ENCODE measurements at regions not wholly inside any gene's neighbourhood (a gene's known extent, or its start where the extent isn't known, plus 50 kb on each side); places are given as distances from the start of the nearest gene placed in this dataset.
"Not testable (repeated sequence)": the region's sequence is repeated elsewhere in the genome, so short reads cannot be mapped to it uniquely, and the experiment has no call there.

DNA sequence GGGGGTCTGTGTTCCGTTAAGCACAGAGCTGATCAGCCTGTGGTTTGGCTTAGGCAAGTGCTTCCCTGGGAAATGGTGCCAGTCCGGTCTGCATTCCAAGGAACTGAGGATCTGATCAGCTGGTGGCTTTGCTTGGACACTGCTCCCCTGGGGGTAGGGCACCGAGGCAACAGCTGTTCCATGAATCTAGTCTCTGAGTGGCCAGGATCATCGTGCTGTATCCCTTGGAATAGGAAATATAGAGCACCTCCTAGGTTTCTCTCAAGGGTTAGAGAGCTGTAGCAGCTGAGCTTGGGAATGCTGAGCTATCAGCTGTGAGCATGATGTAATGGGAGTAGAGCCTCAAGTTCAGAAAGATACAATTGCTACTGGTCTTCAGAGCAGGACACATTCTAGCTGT is 863.9 kb downstream of the RAPGEF2 start:
- H3K27ac ChIP-seq: no peak overlapping the region
- no peaks in the 10 kb centered on the region for H3K27me3 ChIP-seq
- DNase-seq: no peak
- no peaks in the 10 kb centered on the region for H3K36me3 ChIP-seq
- H3K4me3 ChIP-seq: no peak overlapping the region
- WGBS, 3 donors: 71 to 79% (median 75%) methylated on average over 4 of the region's 4 CpGs
- intact Hi-C loops (cut with DNase I): no loop called here
- no peaks in the 10 kb centered on the region for H3K4me1 ChIP-seq (ENCODE audit: insufficient read depth)
- H3K9me3 ChIP-seq: no peaks in the 10 kb centered on the region
- no peak for TF ChIP-seq EP300 (IDR thresholded peaks at IDR 0.05)
- TF ChIP-seq, protein P1, sequence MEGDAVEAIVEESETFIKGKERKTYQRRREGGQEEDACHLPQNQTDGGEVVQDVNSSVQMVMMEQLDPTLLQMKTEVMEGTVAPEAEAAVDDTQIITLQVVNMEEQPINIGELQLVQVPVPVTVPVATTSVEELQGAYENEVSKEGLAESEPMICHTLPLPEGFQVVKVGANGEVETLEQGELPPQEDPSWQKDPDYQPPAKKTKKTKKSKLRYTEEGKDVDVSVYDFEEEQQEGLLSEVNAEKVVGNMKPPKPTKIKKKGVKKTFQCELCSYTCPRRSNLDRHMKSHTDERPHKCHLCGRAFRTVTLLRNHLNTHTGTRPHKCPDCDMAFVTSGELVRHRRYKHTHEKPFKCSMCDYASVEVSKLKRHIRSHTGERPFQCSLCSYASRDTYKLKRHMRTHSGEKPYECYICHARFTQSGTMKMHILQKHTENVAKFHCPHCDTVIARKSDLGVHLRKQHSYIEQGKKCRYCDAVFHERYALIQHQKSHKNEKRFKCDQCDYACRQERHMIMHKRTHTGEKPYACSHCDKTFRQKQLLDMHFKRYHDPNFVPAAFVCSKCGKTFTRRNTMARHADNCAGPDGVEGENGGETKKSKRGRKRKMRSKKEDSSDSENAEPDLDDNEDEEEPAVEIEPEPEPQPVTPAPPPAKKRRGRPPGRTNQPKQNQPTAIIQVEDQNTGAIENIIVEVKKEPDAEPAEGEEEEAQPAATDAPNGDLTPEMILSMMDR (IDR thresholded peaks at IDR 0.05): no peak
- no peak for TF ChIP-seq POLR2A (IDR thresholded peaks at IDR 0.05)

DNA sequence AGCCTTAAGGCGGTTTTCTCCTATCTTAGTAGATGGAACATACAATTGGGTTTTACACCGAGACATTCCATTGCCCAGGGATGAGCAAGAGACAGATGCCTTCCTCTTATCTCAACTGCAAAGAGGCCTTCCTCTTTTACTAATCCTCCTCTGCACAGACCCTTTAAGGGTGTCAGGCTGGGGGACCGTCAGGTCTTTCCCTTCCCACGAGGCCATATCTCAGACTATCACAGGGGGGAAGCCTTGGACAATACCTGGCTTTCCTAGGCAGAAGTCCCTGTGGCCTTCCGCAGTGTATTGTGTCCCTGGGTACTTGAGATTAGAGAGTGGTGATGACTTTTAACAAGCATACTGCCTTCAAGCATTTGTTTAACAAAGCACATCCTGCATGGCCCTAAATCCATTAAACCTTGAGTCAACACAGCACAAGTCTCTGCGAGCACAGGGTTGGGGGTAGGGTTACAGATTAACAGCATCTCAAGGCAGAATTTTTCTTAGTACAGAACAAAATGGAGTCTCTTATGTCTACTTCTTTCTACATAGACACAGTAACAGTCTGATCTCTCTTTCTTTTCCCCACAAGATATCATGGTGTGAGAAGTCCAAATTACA is 874.1 kb downstream of the RAPGEF2 start:
- H3K4me3 ChIP-seq; H3K27ac ChIP-seq; intact Hi-C loops (cut with DNase I); H3K27me3 ChIP-seq; H3K4me1 ChIP-seq (ENCODE audit: insufficient read depth); H3K9me3 ChIP-seq; DNase-seq; H3K36me3 ChIP-seq: not testable (repeated sequence)
- 49 to 56% (median 52%) methylated on average over 6 of the region's 6 CpGs for WGBS, 3 donors

DNA sequence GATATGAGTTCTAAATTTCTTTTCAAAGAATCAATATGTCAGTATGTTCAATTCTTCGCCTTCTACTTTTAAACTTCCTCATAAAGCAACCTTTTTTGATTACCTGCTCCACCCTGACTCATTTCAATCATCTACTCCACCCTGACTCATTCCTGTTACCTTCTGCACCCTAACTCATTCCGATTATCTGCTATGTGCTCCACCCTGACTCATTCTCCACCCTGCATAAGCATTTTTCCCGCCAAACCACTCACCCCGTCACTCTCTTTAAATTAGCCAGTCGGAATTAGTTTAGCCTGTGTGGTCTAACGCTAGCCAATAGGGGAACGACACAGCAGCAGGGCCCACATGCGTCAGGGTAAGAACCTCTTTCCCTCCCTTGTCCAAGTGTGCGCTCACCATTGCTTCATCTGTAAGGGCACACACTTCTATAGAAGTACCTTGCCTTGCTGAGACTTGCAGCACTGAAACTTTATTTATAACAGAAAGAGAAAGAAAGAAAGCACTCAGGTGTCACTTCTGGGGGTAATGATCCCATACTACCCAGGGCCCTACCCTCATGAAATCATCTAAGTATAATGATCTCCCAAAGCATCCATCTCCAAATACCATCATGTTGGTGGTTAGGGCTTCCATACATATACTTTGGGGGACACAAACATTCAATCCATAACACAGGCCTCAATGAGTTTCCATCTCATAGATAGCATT is 875.2 kb downstream of the RAPGEF2 start:
- 87 to 91% (median 90%) methylated on average over 9 of the region's 9 CpGs for WGBS, 3 donors
- H3K4me1 ChIP-seq (ENCODE audit: insufficient read depth): no peaks in the 10 kb centered on the region
- TF ChIP-seq EP300 (IDR thresholded peaks at IDR 0.05) (no peak), POLR2A (IDR thresholded peaks at IDR 0.05) (no peak)
- TF ChIP-seq, protein P1 (IDR thresholded peaks at IDR 0.05): no peak
- no peak overlapping the region for H3K27ac ChIP-seq
- H3K27me3 ChIP-seq: no peaks in the 10 kb centered on the region
- no peaks in the 10 kb centered on the region for H3K9me3 ChIP-seq
- no peaks in the 10 kb centered on the region for H3K36me3 ChIP-seq
- intact Hi-C loops (cut with DNase I): no loop called here
- DNase-seq: no peak
- H3K4me3 ChIP-seq: no peak overlapping the region

GRCh38 chr4:159979351-159979750 is 876.5 kb downstream of the RAPGEF2 start:
- Histone ChIP-seq H3K27ac (no peak overlapping the region), H3K9me3 (no peaks in the 10 kb centered on the region), H3K4me3 (no peak overlapping the region), H3K27me3 (no peaks in the 10 kb centered on the region), H3K36me3 (no peaks in the 10 kb centered on the region), H3K4me1 (ENCODE audit: insufficient read depth) (no peaks in the 10 kb centered on the region)
- no peak for TF ChIP-seq POLR2A (IDR thresholded peaks at IDR 0.05)
- no peak for TF ChIP-seq EP300 (IDR thresholded peaks at IDR 0.05)
- TF ChIP-seq, protein P1 (IDR thresholded peaks at IDR 0.05): no peak
- intact Hi-C loops (cut with DNase I): no loop called here
- 66 to 84% (median 67%) methylated on average over 1 of the region's 1 CpG for WGBS, 3 donors
- no peak for DNase-seq

DNA sequence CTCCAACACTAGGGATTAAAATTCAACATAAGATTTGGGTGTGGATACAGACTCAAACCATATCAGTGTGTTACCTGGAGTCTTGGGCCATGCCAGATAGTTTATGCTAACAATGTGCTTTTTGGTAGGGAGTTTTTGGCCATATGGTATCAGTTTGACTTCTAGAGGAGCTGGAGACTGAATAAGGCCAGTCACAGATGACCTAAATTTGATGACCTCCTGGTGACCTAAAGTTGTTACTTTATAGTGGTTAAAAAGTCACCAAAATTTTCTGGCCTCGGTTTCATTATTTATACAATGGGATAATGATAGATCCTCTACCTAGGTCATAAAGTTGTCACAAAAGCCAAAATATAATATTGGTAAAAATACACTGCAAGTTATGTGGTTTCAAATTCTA is 877.1 kb downstream of the RAPGEF2 start:
- Histone ChIP-seq H3K4me3 (no peak overlapping the region), H3K9me3 (no peaks in the 10 kb centered on the region), H3K4me1 (ENCODE audit: insufficient read depth) (no peaks in the 10 kb centered on the region), H3K27ac (no peak overlapping the region), H3K36me3 (no peaks in the 10 kb centered on the region), H3K27me3 (no peaks in the 10 kb centered on the region)
- no peak for DNase-seq
- TF ChIP-seq, protein P1 (IDR thresholded peaks at IDR 0.05): no peak
- TF ChIP-seq POLR2A (IDR thresholded peaks at IDR 0.05) (no peak), EP300 (IDR thresholded peaks at IDR 0.05) (no peak)
- intact Hi-C loops (cut with DNase I): no loop called here
- 82 to 87% (median 83%) methylated on average over 1 of the region's 1 CpG for WGBS, 3 donors

All from ovary (tissue), 7 donors.